CD4-positive, alpha-beta T cell treated with Interleukin-17A for 4 hours (primary cell): ENCODE measurements at regions not wholly inside any gene's neighbourhood (a gene's known extent, or its start where the extent isn't known, plus 50 kb on each side); places are given as distances from the start of the nearest gene placed in this dataset.

Experiments
- DNase-seq: peaks from one replicate; pipeline ENCODE4 v3.0.0-alpha.2; 2020; ENCODE audit warnings: mixed read lengths

DNA sequence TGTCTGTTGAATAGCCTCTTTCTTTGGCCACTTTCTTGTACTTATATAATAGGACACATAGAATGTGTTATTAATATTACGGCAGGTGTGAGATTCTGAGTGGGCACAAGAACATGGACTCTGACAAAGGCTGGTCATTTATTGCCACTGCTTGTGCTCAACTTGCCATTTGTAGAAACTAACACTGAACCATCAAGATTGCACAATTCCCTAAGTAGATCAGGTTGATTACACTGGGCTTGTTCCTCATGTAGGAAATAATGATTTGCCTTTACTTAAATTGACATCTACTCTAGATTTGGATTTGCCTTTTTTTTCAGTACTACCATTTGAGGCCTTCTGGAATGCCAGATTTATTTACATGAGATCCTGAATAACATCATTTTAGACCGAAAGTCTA lies 342.7 kb upstream of the CWC22 start:
- DNase-seq = no peak

DNA sequence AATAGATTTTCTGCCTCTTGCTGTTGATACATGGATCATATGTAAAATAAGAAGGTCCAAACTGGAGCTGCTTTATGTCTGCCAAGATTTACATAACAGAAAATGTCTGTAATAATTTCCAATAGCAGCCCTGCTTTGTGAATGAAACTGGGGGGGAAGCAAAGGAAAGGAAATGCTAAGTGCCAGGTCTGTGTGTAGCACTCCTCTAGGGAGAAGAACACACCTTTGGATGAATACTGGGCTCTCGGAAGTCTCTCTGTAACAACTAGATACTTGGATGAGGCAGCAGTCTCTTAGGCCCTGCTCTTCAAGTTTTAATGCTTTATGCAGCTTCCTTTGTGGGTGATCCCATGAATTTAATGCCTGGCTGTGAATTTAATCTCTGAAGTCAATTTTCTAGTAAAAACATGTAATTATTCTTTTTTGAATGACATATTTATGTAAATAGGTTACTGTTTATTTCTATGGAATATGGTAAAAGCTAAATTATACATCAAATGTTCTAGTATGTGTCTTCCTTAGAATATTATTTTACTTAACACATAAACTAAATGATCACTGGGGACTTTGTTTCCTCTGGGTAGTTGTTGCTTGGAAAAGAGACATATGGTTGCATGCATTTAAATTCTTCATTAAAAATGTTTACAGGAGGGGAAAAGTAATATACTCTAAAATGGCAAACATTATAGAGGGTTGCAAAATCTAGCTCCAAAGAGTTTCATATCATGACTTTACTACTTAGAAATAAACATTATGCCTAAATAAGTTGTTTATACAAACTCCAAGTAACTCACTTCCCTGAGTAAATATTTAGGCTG lies 336.6 kb upstream of the CWC22 start:
- DNase-seq = no peak

DNA sequence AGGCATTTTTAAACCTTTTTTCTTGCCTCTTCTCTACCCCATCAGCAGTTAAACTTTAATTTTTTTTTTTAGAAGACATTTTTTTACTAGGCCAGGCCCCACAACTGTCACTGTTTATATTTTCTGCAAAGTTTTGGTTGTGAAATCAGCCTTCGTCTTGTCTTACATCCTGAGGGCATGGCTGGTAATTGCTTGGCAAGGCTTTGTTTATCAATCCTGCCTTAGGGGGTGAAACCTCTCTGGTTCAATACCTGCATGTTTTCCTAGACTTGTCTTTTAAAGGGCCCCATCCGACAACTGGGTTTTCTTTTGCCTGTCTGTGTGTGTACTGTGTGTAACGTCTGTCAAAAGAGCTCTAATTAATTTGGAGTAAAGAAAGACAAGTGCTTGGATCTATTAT lies 330.0 kb upstream of the CWC22 start:
- no peak for DNase-seq

DNA sequence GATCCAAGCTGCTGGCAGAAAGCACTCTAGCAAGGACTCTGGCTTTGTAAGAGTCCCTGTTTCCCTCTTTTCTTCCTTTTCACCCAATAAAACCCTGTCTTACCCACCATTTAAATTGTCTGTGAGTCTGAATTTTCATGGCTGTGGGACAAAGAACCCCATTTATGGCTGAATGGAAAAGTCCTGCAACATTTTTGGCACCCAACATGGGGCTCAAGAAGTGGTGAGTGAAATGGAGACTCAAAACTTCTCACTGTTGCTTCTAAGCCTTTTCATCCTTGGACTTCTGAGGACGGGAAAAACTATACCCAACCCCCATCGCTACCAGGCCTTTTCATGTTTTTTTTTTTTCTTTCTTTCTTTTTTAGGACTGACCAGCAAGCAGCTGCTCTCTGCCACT lies 329.5 kb upstream of the CWC22 start:
- no peak for DNase-seq

DNA sequence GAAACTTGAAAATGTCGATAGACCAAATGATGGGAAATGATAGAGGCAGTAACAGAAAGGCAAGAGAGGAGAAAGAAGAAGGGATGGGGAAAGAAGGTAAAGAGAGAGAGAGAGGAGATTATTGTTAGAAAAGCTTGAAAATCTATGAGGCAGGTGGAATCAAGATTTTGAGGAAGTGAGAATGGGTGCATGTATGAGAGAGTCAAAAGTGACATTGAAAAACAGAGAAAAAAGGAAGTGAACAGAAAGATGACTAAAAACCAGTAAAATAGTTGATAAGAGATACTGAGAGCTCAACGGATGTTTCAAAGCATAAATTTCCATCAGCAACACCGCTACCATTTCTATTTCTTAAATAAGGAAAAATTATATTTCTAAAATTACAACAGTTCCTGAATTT lies 327.4 kb upstream of the CWC22 start:
- DNase-seq = no peak

DNA sequence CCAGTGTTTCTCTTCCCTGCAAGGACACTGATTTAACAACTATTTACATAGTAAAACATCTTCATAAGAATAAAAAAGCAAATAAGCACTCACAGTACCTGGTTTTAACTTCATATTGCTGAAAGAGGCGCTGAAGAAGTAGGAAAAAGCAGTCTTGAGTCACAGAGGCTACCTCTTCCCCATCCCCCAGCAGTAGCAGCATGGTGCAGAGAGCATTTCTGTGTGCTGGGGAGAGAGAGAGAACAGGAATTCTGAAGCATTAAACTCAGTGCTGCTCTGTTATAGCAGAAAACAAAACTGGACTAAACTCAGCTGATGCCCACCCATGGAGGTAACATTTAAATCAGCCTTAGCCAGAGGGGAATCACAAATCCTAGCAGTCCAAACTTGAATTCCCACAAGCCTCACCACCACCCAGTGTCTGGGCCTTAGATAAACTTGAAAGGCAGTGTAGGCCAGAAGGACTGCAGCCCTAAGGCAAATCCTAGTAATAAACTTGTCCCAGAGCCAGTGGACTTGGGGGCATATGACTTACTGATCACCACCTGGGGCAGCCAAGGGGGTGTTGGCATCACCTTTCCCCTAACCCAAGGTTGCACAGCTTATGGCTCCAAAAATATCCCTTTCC lies 321.8 kb upstream of the CWC22 start:
- DNase-seq = no peak

DNA sequence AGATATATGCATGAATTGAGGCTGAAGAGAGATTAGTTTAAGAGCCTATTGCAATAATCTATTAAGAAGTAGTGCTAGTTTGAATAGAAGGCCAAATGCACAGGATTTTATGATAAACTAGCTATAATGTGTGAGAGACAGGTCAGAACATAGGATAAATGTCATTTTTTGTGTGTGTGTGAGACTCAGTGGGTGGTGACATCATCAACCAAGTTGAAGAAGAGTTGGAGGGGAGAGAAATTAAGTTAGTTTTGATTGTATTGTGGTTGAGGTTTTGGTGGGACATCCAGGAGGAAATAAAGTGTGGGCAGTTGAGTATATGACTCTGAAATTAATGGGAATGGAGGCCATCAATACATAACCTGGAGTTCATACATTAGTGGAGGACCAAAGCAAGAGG lies 320.1 kb upstream of the CWC22 start:
- DNase-seq = no peak

DNA sequence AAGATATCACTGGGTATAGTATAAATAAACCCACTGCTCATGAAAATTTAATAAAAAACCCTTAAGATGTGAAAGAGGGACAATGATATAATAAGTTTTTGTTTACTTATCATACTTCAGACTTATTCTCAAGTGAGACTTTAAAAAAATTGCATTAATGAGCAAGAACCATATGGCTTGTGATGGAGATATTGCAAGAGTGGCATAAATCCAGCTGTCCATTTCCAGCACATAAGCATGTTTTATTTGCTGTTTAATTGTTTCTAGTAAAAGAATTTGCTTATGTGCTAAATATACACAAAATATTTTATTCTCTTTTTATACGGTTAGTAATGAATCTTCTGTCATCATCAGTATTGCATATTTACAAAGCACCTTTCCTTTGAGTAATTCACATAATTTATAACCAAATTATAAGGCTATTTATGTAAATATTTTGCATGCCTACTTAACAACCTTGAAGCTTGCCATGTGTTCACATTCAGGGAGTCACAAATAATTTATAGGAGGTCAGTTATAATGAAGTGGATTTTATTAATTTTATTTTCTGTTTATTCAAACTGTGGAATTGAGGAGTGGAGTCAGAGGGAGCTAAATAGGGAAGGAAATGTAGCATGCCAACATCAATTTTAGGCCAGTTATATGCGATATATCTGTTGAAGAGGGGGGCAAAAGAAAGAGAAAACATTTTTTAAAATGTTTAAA lies 318.5 kb upstream of the CWC22 start:
- no peak for DNase-seq

DNA sequence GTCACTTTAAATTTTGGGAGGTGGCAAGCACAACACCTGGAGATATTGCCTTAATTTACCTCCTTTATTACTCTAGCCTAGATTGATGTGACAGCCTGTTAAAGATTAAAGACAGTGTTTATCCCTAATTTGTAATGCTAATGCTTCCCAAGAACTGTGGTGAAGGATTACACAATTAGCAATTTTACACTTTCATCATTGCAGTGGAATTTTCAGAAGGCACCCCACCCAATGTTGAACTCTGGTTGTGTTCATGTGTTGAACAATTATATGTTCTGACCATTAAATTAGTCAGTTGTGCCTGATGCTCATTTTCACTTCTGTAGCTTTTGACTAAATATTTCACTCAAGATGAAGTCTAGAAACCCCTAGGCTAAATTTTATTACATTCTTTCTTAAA lies 317.1 kb upstream of the CWC22 start:
- DNase-seq = no peak

DNA sequence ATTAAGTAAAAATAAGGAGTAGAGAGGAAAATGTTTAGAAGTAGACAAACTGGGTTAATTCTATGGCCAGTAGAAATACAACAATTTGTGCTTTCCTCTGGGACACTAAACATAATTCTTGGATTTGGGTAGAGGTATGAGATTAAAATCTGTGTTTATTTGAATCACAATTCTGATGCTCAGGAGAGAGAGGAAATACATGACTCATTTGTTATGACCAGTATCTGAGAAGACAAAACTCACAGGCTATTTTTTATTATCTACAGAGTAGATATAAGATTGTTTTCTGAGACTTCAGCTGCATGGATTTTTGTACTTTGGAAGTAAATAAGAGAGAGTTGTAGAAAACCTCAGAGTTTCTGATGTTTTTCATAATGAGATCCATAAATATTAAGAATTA lies 315.7 kb upstream of the CWC22 start:
- DNase-seq = no peak

DNA sequence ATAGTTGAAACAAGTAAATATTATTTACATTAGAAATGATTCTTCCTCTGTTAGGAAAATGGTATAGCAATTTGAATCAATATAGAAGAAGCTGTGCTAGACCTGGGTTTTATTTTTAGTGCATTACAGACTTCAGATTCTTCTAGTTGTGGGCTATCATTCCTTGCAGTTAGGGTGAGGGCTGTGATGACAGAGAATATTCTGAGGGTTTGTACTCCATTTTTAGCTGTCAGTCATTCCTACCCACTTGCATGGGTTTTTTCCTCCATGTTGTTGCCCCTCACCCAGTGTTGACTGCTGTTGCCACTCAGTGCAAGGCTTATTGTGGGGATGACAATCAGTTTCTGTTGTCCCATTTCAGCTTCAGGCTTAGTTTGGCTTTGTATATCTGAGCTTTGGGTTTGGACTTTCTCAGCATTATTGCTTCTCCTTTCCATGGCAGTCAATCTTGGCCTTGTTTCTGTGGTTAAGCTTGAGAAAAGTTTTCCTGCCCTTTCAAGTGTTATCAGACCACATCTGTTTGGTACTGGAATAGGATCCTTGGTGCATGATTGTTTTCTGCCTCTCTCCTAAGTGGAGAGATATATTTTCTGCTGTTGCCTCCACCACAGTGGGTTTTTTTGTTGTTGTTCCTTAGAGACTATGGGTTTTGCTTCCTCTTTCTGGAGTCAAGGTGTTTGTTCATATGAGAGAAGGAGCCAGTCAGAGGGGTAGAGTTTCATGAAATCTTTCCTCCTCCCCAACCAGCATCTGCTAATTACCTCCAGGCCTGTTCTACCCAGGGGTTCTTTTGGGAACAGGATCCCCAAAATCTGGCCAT lies 312.7 kb upstream of the CWC22 start:
- DNase-seq = no peak

DNA sequence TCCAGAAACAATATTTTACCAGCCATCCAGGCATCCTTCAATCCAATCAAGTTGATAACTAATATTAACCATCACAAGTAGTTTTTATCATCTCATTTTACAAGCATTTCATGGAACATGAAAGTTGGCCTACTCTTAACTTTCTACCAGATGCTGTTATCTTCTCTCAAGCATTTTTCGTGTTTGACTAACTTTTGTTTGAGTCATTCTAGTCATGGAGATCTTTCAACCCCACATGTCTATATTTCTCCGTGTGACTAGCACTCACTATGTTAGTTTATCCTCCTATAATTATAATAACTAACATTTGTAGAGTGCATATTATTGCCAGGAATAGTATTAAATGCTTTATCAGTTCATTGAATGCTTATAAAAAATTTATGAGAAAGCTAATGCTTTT lies 307.0 kb upstream of the CWC22 start:
- no peak for DNase-seq

DNA sequence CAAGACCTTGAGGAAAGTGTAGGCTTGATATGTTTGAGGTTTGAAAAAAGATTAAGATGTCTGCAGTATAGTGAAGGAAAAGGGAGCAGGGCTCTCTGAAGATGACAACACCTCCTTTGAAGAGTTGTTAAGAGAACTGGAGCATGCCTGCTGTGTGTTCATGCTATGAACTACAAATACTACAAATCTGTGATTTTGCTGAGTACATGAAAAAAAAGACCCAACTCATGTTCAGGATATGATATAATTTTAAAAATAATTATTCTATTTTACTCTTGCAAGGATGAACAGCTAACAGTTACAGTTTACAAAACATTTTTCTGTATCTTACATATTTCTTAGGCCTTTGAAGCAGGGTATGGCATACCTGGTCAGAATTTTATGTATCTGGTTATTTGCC lies 305.4 kb upstream of the CWC22 start:
- DNase-seq = no peak

DNA sequence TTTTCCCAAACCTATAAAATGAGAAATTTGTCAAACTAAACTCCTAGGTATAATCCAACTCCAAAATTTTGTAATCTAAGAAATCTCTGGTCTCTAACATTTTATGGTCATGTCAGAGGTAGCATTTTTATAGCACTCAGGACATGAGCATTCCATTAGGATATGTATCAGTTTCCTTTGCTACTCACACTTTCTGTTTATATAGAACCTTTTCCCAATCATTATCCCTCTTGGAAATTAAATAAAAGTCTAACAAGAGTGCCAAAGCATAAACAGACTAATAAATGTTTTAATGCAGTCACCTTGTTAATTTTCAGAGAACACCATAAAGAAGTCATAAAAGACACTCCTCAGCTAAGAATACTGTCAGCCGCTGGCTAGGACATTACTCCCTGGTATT lies 300.0 kb upstream of the CWC22 start:
- no peak for DNase-seq

DNA sequence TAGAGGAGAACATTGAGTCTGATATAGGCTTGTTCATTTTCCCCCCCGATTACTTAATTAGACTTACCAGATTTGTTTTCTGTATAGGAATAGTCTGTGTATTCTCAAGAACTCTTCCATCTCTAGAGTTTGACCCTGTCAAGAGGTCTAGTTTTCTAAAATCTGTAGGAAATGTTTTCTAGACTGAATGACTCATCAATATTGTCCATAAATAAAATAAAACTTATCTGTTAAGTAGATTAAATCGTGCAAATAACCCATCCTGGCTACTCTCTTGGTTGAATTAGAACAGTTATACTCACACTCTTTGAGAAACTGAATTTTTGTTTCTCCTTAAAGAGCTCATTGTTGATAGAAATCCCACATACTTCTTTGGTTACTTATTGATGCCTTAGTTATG lies 299.2 kb upstream of the CWC22 start:
- no peak for DNase-seq

DNA sequence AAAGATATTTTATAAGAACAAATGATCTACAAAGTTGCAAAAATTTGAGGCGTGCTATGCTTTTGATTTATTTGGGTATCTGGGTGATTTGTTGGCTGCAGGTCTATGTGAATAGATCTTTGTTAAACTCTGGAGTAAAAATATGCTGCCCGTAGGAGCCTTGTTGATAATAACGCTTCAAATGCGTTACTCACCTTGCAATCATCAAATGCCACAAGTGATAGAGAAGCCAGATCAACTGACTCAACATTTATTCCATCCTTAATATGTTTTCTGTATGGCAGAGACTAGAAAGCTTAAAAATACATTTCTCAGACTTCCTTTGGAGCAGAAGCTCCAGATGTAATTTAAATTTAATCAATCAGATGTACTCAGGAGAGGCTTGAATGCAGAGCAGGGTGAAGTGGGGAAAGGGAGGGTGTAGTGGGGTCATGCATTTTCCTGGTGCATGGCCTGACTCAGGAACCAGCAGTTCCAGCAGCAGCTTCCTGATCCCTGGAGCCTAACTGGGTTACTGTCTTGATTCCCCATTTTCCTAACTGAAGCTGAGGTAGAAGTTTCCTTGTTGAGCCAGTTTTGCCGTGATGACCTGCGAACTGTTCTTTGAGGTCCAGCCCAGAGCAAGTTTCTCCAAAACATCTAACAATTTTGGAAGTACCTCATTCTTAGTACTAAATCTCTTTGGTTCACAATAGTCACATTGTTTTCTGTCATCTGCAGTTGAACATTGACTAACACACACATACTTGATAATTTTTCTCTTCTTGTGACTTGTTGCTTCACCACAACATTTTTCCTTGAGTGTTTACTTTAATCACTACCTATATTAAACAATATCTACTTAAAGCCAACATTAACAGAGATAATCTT lies 284.7 kb upstream of the CWC22 start:
- no peak for DNase-seq

DNA sequence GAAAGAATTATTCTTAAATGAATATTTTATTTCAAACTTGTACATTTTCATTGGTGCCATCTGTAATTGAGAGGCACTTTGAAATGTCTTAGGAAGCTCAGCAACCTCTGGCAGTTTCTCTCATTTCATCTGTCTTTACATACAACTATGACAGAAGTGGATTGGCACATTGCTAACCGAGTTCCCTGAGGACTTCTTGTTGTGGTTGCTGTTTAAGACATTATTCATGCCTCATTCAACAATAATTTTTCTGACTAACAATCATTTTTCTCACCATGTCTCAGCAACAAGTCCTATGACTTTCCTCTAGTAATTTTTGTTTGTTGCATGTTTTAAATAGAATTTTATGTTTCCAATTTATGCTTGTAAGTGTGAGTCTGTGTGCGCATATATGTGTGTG lies 284.0 kb upstream of the CWC22 start:
- DNase-seq = no peak

DNA sequence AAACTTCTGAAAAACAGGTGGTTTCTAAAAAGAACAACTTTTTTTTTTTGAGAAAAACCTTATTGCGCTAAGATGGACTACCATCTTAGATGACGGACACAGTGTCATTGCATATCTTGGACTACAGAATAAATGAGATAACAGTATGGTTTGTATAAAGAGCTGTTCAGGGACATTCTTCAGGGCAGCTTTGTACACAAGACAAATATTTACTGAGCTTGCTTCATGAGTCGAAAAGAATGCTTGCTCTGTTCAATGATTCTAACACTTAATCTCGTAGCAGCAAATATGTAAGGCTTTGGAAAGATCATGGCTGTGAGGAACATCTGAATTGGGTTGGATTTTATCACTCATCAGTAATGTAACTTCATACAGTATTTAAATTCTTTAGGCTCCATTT lies 282.5 kb upstream of the CWC22 start:
- no peak for DNase-seq

DNA sequence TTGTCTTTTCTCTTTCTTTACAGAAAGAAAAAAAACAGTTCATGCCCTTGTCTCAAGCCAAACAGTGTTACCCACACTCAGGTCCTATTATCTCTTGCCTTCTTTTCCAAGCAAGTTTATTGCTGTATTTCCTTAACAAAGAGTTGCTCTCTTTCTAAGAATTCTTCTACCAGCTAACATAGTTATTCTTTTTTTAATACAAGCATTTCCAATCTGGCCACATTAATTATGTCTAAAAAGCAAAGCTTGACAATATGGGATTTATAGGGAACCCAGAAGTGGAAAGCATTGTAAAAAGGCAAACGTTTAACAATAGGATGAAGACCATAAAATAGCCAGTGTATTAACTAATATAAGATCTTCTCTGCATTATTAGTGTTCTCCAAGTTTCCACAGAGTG lies 272.5 kb upstream of the CWC22 start:
- no peak for DNase-seq

DNA sequence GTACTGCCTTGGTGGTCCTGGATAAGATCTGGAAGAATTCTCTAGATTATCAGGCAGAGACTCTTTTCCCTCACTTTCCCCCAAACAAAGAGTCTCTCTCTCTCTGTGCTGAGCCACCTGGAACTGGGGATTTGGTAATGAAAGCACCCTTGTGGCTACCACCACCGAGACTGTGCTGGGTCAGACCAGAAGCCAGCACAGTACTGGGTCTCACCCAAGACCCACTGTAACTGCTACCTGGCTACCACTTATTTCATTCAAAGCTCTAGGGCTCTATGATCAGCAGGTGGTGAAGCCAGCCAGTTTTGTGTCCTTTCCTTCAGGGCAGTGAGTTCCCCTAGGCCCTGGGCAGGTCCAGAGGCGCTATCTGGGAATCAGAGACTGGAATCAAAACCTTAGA lies 269.6 kb upstream of the CWC22 start:
- no peak for DNase-seq

DNA sequence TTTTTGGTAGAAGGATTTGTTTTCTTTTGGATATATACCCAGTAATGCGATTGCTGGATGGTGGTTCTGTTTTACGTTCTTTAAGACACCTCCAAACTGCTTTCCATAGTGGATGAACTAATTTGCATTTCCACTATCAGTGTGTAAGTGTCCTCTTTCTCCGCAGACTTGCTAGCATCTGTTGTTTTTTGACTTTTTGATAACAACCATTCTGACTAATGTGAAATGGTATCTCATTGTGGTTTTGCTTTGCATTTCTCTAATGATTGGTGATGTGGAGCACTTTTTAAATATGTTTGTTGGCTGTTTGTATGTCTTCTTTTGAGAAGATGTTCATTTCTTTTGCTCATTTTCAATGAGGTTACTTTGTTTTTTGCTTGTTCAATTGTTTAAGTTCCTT lies 260.9 kb upstream of the CWC22 start:
- no peak for DNase-seq

DNA sequence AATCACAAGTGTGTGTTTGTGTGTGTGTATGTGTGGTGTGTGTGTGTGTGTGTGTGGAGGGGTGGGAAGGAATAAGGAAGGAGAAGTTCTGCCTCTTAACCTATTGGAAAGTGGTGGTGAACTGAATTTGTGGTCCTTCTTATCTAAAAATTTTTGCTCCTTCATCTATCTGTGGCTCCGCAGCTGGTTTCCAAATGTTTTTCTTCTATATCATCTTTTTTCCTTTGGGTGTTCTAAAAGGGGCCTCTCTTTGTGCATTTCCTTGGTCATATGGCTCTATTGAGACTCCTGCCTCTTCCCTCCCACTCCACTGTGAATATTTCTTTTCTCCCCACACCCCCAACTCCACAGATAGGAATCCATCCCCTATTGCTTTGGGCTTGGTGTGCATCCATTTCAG lies 254.9 kb upstream of the CWC22 start:
- no peak for DNase-seq
